ENCODE measurements at regions not wholly inside any gene's neighbourhood (a gene's known extent, or its start where the extent isn't known, plus 50 kb on each side); places are given as distances from the start of the nearest gene placed in this dataset.

DNA sequence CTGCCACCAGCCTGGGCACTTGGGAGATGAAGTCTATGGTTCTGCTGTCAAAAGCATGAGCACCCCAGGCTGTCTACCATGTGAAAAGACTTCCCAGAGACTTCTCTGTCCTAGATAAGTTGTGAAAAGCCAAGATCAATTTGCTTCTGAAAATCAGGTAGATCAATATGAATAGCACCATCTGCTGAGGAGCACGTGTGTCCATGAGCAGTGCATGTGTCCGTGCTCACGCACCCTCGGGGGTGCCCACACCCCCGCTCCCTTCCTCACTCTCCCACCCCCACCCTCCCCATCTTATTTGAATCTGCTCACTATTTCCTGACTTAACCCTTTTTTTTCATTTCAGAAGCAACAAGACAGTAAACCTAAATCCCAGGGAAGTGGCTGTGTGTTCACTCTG lies 238.3 kb upstream of the SDK2 start:
- TF ChIP-seq, protein P1, sequence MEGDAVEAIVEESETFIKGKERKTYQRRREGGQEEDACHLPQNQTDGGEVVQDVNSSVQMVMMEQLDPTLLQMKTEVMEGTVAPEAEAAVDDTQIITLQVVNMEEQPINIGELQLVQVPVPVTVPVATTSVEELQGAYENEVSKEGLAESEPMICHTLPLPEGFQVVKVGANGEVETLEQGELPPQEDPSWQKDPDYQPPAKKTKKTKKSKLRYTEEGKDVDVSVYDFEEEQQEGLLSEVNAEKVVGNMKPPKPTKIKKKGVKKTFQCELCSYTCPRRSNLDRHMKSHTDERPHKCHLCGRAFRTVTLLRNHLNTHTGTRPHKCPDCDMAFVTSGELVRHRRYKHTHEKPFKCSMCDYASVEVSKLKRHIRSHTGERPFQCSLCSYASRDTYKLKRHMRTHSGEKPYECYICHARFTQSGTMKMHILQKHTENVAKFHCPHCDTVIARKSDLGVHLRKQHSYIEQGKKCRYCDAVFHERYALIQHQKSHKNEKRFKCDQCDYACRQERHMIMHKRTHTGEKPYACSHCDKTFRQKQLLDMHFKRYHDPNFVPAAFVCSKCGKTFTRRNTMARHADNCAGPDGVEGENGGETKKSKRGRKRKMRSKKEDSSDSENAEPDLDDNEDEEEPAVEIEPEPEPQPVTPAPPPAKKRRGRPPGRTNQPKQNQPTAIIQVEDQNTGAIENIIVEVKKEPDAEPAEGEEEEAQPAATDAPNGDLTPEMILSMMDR (IDR thresholded peaks at IDR 0.05; ENCODE audit: low read length), result no peak
- TF ChIP-seq EZH2 (IDR thresholded peaks at IDR 0.05; ENCODE audit: borderline replicate concordance, low read length), result no peak

Data from OCI-LY1 (cell line).